B cell (primary cell): ENCODE measurements at regions not wholly inside any gene's neighbourhood (a gene's known extent, or its start where the extent isn't known, plus 50 kb on each side); places are given as distances from the start of the nearest gene placed in this dataset.

Source experiments
- ATAC-seq: fragments of 200-7000 bp; cut with Tn5 transposase; one replicate; pipeline ENCODE4 v1.10.0; 2021; ENCODE audit warnings: low read depth, mild to moderate bottlenecking, moderate number of reproducible peaks, moderate library complexity
- CTCF ChIA-PET: fragments of 350-600 bp; sonication (Branson Sonifier 250); formaldehyde crosslinking; loops from one replicate; lab custom pipeline; 2021; ENCODE audit warnings: antibody characterized with exemption, inconsistent platforms; lab: Charles Lee
- POLR2A ChIA-PET: fragments of 350-600 bp; sonication (Branson Sonifier 250); formaldehyde crosslinking; loops from one replicate; lab custom pipeline; 2021; ENCODE audit warnings: antibody characterized with exemption; lab: Charles Lee
- DNase-seq: peaks from one replicate; pipeline ENCODE4 v3.0.0; 2013
- H2AFZ ChIP-seq: 2 replicates; pipeline ENCODE4 v1.6.1; 2012; ENCODE audit warnings: mild to moderate bottlenecking, low read depth, low read length; ENCODE audit not compliant: insufficient read depth, poor library complexity, severe bottlenecking
- H3K27ac ChIP-seq, 2 donors: 1 replicate in 1 of 2; 2 replicates in 1 of 2; pipeline ENCODE4 v1.5.1; 2012 to 2013; ENCODE audit warnings: low read length in 2 of 2, mild to moderate bottlenecking in 2 of 2, moderate library complexity in 1 of 2
- H3K27me3 ChIP-seq, 4 experiments: fragments of 200-600 bp in 1 of 4; sonication (generic) in 1 of 4; replicated peaks in 1 of 4; 1 replicate in 2 of 4; 2 replicates in 2 of 4; pipeline versions ENCODE4 v1.6.1 to v1.7.0; 2013 to 2016; ENCODE audit warnings: low read length in 3 of 4, mild to moderate bottlenecking in 2 of 4, mixed read lengths in 1 of 4, moderate library complexity in 1 of 4; ENCODE audit not compliant: insufficient read depth in 4 of 4, control insufficient read depth in 3 of 4; ENCODE audit errors: control extremely low read depth in 1 of 4
- H3K36me3 ChIP-seq, 2 experiments: replicated peaks in 1 of 2; 1 replicate in 1 of 2; 2 replicates in 1 of 2; pipeline versions ENCODE4 v1.6.1 to v1.7.1; 2013; ENCODE audit warnings: low read length in 1 of 2; ENCODE audit not compliant: insufficient read depth in 2 of 2, control insufficient read depth in 1 of 2; ENCODE audit errors: control extremely low read depth in 1 of 2, extremely low read depth in 1 of 2
- H3K4me1 ChIP-seq, 2 donors: fragments of 200-600 bp in 1 of 2; sonication (generic) in 1 of 2; 1 replicate in 1 of 2; 2 replicates in 1 of 2; pipeline versions ENCODE4 v1.5.1 to v1.6.1; 2013 to 2017; ENCODE audit warnings: low read length in 2 of 2; ENCODE audit not compliant: control insufficient read depth in 2 of 2, insufficient read depth in 2 of 2
- H3K4me2 ChIP-seq: replicated peaks from 2 replicates; pipeline ENCODE3; 2012; ENCODE audit warnings: mild to moderate bottlenecking, low read depth, low read length; ENCODE audit not compliant: poor library complexity, severe bottlenecking
- H3K4me3 ChIP-seq, 5 experiments: fragments of 200-600 bp in 1 of 5; sonication (generic) in 1 of 5; 1 replicate in 3 of 5; 2 replicates in 2 of 5; pipeline versions ENCODE4 v1.5.1 to v1.7.0; 2011 to 2016; ENCODE audit warnings: low read length in 4 of 5, mild to moderate bottlenecking in 4 of 5, low read depth in 2 of 5, control low read depth in 1 of 5, moderate library complexity in 1 of 5; ENCODE audit not compliant: insufficient read depth in 1 of 5; ENCODE audit errors: control extremely low read depth in 1 of 5, extremely low read depth in 1 of 5
- H3K79me2 ChIP-seq: fragments of 200-600 bp; sonication (generic); one replicate; pipeline ENCODE4 v1.6.0; 2016; ENCODE audit warnings: low read length; ENCODE audit not compliant: control insufficient read depth, insufficient read depth
- H3K9ac ChIP-seq: fragments of 200-600 bp; sonication (generic); 2 replicates; pipeline ENCODE4 v1.6.1; 2017; ENCODE audit warnings: mild to moderate bottlenecking, low read length, moderate library complexity
- H3K9me3 ChIP-seq, 3 donors: one replicate each; pipeline versions ENCODE4 v1.6.1 to v1.7.1; 2013; ENCODE audit warnings: low read length in 2 of 3; ENCODE audit not compliant: control insufficient read depth in 2 of 3, insufficient read depth in 1 of 3; ENCODE audit errors: control extremely low read depth in 1 of 3
- H4K20me1 ChIP-seq: 2 replicates; pipeline ENCODE4 v1.6.0; 2012; ENCODE audit warnings: mild to moderate bottlenecking, low read length; ENCODE audit not compliant: insufficient read depth, control insufficient read depth, poor library complexity, severe bottlenecking
- H3K27ac Mint-ChIP-seq: one replicate; pipeline ENCODE4 v1.8.0; 2021; ENCODE audit warnings: mixed read lengths
- H3K27me3 Mint-ChIP-seq: one replicate; pipeline ENCODE4 v1.8.0; 2021; ENCODE audit warnings: mixed read lengths
- H3K4me1 Mint-ChIP-seq: one replicate; pipeline ENCODE4 v1.8.0; 2021; ENCODE audit warnings: mixed read lengths
- H3K4me3 Mint-ChIP-seq: one replicate; pipeline ENCODE4 v1.8.0; 2021; ENCODE audit warnings: mixed read lengths
- H3K9me3 Mint-ChIP-seq: one replicate; pipeline ENCODE4 v1.8.0; 2022; ENCODE audit warnings: mixed read lengths; ENCODE audit not compliant: insufficient read depth
- EZH2 ChIP-seq: IDR thresholded peaks from 2 replicates; pipeline ENCODE4 v1.6.1; 2012; ENCODE audit warnings: borderline replicate concordance, low read depth, mild to moderate bottlenecking, moderate library complexity, low read length; ENCODE audit not compliant: insufficient read depth, poor library complexity, severe bottlenecking
- WGBS: methylation state at CpG from one replicate; pipeline ENCODE4 v1.1.5; 2013; ENCODE audit warnings: missing lambda C conversion rate; ENCODE audit not compliant: insufficient coverage; 5-methylcytosine and 5-hydroxymethylcytosine counted together
- intact Hi-C: fragments of 100-400 bp; cut with micrococcal nuclease; formaldehyde crosslinking; loops from one replicate; pipeline ENCODE4 v1.10.0; 2022
- TF ChIP-seq, protein P1 (sequence below): fragments of 200-600 bp; IDR thresholded peaks from one replicate; pipeline ENCODE4 v1.8.0; 2022; ENCODE audit warnings: antibody characterized with exemption, mild to moderate bottlenecking

DNA sequence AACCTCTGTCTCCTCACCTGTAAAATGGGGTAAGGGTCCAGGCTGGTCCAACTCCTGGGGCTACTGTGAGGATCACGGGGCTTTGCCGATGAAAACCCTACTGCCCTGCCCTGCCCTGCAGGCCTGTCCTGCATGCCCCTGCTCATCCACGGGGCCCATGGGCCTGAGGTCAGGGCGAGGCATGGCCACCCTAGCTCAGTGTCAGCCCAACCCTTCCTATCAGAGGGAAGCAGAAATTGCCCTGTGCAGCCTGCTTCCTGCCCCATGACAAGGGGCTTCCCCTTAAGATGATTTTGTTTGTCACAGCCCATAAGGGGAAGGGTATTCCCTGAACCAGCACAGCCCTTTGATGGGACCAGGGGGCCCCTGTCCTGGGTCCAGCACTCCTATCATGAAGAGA lies 353.6 kb upstream of the ID2 start:
- H4K20me1 ChIP-seq = no peaks in the 10 kb centered on the region
- 61% methylated on average over 4 of the region's 4 CpGs for WGBS
- H3K79me2 ChIP-seq = no peaks in the 10 kb centered on the region
- Mint-ChIP-seq H3K9me3 (no peaks in the 10 kb centered on the region), H3K4me3 (no peak overlapping the region), H3K4me1 (no peaks in the 10 kb centered on the region), H3K27me3 (peaks cover 52% of the 10 kb centered on the region), H3K27ac (no peak overlapping the region)
- no peak overlapping the region for H3K27ac ChIP-seq
- TF ChIP-seq EZH2 = no peak
- TF ChIP-seq, protein P1, sequence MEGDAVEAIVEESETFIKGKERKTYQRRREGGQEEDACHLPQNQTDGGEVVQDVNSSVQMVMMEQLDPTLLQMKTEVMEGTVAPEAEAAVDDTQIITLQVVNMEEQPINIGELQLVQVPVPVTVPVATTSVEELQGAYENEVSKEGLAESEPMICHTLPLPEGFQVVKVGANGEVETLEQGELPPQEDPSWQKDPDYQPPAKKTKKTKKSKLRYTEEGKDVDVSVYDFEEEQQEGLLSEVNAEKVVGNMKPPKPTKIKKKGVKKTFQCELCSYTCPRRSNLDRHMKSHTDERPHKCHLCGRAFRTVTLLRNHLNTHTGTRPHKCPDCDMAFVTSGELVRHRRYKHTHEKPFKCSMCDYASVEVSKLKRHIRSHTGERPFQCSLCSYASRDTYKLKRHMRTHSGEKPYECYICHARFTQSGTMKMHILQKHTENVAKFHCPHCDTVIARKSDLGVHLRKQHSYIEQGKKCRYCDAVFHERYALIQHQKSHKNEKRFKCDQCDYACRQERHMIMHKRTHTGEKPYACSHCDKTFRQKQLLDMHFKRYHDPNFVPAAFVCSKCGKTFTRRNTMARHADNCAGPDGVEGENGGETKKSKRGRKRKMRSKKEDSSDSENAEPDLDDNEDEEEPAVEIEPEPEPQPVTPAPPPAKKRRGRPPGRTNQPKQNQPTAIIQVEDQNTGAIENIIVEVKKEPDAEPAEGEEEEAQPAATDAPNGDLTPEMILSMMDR = no peak
- DNase-seq (no peak), ATAC-seq (no peak)
- CTCF ChIA-PET = no interaction called here
- no peak overlapping the region for H3K4me3 ChIP-seq
- H2AFZ ChIP-seq = no peak overlapping the region
- H3K4me1 ChIP-seq = peaks cover 0 to 7% of the 10 kb centered on the region in 2 donors
- no peak overlapping the region for H3K9ac ChIP-seq
- H3K9me3 ChIP-seq = no peaks in the 10 kb centered on the region
- no peaks in the 10 kb centered on the region for H3K36me3 ChIP-seq
- H3K4me2 ChIP-seq = no peak overlapping the region
- POLR2A ChIA-PET = no interaction called here
- intact Hi-C loops = no loop called here
- H3K27me3 ChIP-seq = peaks cover 0 to 31% (median 4%) of the 10 kb centered on the region in 4 experiments

DNA sequence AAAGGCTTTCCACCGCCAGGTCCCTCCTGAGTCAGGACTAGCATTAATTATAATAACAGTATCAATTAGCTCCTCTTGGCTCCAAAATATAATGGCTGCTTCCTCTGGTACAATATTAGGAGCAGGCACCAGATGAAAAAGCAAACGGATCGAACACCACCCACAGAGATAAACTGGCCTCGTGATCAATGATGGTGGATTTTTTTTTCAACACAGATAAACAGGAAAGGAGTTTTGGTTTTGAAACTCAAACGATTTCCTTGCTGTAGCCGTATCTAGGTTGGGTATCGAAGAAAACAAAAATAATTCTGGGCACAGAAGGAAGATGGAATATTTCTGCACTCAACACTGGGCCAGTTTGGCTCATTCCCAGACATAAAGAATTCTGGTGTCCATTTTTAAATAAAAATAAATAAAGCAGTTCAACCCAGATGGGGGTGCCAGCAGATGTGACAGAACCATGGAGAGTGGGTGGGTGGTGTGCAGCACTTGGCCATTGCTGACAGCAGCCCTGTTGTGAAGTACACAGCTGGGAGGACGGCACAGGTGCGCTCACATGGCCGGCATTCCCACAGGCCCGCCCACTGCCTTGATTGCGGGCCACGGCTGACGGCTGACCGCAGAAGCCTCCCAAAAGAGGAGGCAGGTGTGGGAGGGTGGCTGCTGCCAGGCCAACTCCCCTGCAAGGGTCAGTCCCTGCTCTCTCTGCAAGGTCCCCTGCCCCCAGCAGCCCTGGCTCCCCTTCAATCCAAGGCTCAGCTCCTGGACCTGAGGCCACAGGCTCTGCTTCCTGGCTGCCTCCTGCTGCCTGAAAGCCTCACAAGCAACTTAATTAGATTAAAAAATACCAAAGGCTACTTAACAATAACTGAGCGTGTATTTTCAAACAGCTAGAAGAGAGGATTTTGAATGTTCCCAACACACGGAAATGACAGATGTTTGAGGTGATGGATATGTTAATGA lies 351.9 kb upstream of the ID2 start:
- H4K20me1 ChIP-seq = no peaks in the 10 kb centered on the region
- peaks cover 0 to 7% (median 0%) of the 10 kb centered on the region in 3 donors for H3K9me3 ChIP-seq
- ChIA-PET POLR2A (no interaction called here), CTCF (no interaction called here)
- H3K36me3 ChIP-seq = no peaks in the 10 kb centered on the region
- no peaks in the 10 kb centered on the region for H3K4me1 Mint-ChIP-seq
- no peak overlapping the region for H3K4me3 ChIP-seq
- 89% methylated on average over 9 of the region's 17 CpGs for WGBS
- TF ChIP-seq, protein P1 = no peak
- TF ChIP-seq EZH2 = no peak
- ATAC-seq (no peak), DNase-seq (no peak)
- peaks cover 0 to 7% of the 10 kb centered on the region in 2 donors for H3K4me1 ChIP-seq
- intact Hi-C loops = no loop called here
- no peak overlapping the region for H3K27ac ChIP-seq
- H3K27me3 Mint-ChIP-seq = peaks cover 47% of the 10 kb centered on the region
- no peak overlapping the region for H3K4me2 ChIP-seq
- no peak overlapping the region for H2AFZ ChIP-seq
- H3K79me2 ChIP-seq = no peaks in the 10 kb centered on the region
- no peak overlapping the region for H3K9ac ChIP-seq
- peaks cover 0 to 27% (median 4%) of the 10 kb centered on the region in 4 experiments for H3K27me3 ChIP-seq
- H3K9me3 Mint-ChIP-seq = no peaks in the 10 kb centered on the region
- no peak overlapping the region for H3K4me3 Mint-ChIP-seq
- H3K27ac Mint-ChIP-seq = no peak overlapping the region
